ENCODE measurements at regions not wholly inside any gene's neighbourhood (a gene's known extent, or its start where the extent isn't known, plus 50 kb on each side); places are given as distances from the start of the nearest gene placed in this dataset.

DNA sequence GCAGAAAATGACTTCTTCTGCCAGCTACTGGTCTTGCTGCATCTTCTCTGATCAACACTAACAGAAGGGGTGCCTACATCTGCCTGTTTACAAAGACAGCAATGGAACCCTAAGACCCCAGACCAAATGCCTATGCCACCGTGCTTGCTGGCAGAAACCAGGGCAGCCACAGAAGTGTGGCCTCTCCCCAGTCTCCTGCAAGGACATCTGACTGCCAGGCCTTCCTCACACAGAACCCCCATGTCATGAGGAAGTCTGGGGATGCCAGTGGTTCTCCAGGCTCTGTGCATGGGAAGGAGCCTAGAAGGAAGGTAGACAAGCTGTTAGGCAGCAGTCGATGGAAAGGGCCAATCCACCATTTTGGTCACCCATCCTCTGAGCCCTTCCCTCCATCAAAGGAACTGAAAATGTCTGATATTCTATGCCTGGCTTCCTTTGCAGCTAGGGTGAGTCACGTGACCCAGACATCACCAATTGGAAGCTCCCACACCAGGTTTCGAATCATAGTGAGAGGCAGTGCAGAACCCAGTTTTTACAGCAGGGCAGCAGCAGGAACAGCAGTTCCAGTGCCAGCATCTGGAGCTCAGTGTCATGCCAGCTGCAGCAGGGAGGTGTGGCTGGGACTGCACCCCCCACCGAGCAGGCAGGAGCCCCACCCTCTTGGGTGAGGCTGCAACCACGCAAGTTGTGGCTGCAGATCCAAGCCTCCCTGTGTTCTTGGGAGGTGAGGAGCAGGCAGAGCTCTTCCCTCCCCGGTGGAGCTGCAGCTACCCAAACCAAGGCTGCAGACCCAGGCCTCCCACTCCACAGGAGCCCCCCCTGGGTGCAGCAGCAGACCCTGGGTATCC lies 123.4 kb downstream of the OLFM1 start:
- no peak for FAIRE-seq
- H4K20me1 ChIP-seq (ENCODE audit: control insufficient read depth, extremely low read depth, insufficient read depth, low read length): no peaks in the 10 kb centered on the region
- no peak overlapping the region for H3K4me3 ChIP-seq (ENCODE audit: control insufficient read depth in 2 of 3, extremely low read depth in 1 of 3, insufficient read depth in 2 of 3, low read depth in 1 of 3, low read length in 3 of 3)

GRCh38 chr9:135211524-135211890 lies 124.0 kb downstream of the OLFM1 start:
- dilution Hi-C loops (cut with MboI; ENCODE audit: extremely low pct_ligation_motif_present, low sequenced_read_pairs): no loop called here
- Histone ChIP-seq H3K4me3 (ENCODE audit: control insufficient read depth in 2 of 3, extremely low read depth in 1 of 3, insufficient read depth in 2 of 3, low read depth in 1 of 3, low read length in 3 of 3) (no peak overlapping the region), H3K9me3 (ENCODE audit: control insufficient read depth, low read depth, low read length) (peaks cover 4% of the 10 kb centered on the region), H3K27ac (ENCODE audit: control insufficient read depth, insufficient read depth, low read length) (no peak overlapping the region), H3K27me3 (ENCODE audit: control insufficient read depth, extremely low read depth, insufficient read depth, low read length) (peaks cover 9% of the 10 kb centered on the region), H3K4me1 (ENCODE audit: control insufficient read depth, extremely low read depth, insufficient read depth, low read length) (no peaks in the 10 kb centered on the region), H3K79me2 (ENCODE audit: control insufficient read depth, insufficient read depth, low read length) (no peaks in the 10 kb centered on the region), H3K36me3 (ENCODE audit: control insufficient read depth in 2 of 2, extremely low read depth in 1 of 2, insufficient read depth in 2 of 2, low read length in 2 of 2) (no peaks in the 10 kb centered on the region), H3K9ac (ENCODE audit: control insufficient read depth, extremely low read depth, insufficient read depth, low read length) (no peak overlapping the region), H3K9me1 (ENCODE audit: control insufficient read depth, extremely low read depth, insufficient read depth, low read length) (no peaks in the 10 kb centered on the region), H4K20me1 (ENCODE audit: control insufficient read depth, extremely low read depth, insufficient read depth, low read length) (no peaks in the 10 kb centered on the region), H2AFZ (ENCODE audit: control insufficient read depth, low read length) (no peak overlapping the region), H3K4me2 (ENCODE audit: control insufficient read depth, extremely low read depth, insufficient read depth, low read depth, low read length) (no peak overlapping the region)
- TF ChIP-seq CTCF (optimal IDR thresholded peaks at IDR 0.05 in 1 of 3, IDR thresholded peaks at IDR 0.05 in 1 of 3, conservative IDR thresholded peaks at IDR 0.05 in 1 of 3; ENCODE audit: extremely low read depth in 1 of 3, insufficient read depth in 2 of 3, low read length in 3 of 3): no peak
- TF ChIP-seq EZH2 (IDR thresholded peaks at IDR 0.05; ENCODE audit: low read length): no peak
- no peak for FAIRE-seq
- DNase-seq (ENCODE audit: low read depth, low spot score): no peak

More for the DNA sequence above, 123.4 kb downstream of the OLFM1 start:
- Histone ChIP-seq H3K27me3 (ENCODE audit: control insufficient read depth, extremely low read depth, insufficient read depth, low read length) (peaks cover 3% of the 10 kb centered on the region), H3K4me1 (ENCODE audit: control insufficient read depth, extremely low read depth, insufficient read depth, low read length) (no peaks in the 10 kb centered on the region), H3K27ac (ENCODE audit: control insufficient read depth, insufficient read depth, low read length) (no peak overlapping the region), H3K9me3 (ENCODE audit: control insufficient read depth, low read depth, low read length) (peaks cover 4% of the 10 kb centered on the region), H2AFZ (ENCODE audit: control insufficient read depth, low read length) (no peak overlapping the region), H3K79me2 (ENCODE audit: control insufficient read depth, insufficient read depth, low read length) (no peaks in the 10 kb centered on the region), H3K4me2 (ENCODE audit: control insufficient read depth, extremely low read depth, insufficient read depth, low read depth, low read length) (no peak overlapping the region), H3K9ac (ENCODE audit: control insufficient read depth, extremely low read depth, insufficient read depth, low read length) (no peak overlapping the region), H3K9me1 (ENCODE audit: control insufficient read depth, extremely low read depth, insufficient read depth, low read length) (no peaks in the 10 kb centered on the region), H3K36me3 (ENCODE audit: control insufficient read depth in 2 of 2, extremely low read depth in 1 of 2, insufficient read depth in 2 of 2, low read length in 2 of 2) (no peaks in the 10 kb centered on the region)
- no peak for TF ChIP-seq CTCF (optimal IDR thresholded peaks at IDR 0.05 in 1 of 3, IDR thresholded peaks at IDR 0.05 in 1 of 3, conservative IDR thresholded peaks at IDR 0.05 in 1 of 3; ENCODE audit: extremely low read depth in 1 of 3, insufficient read depth in 2 of 3, low read length in 3 of 3)
- no peak for TF ChIP-seq EZH2 (IDR thresholded peaks at IDR 0.05; ENCODE audit: low read length)
- dilution Hi-C loops (cut with MboI; ENCODE audit: extremely low pct_ligation_motif_present, low sequenced_read_pairs): no loop called here
- no peak for DNase-seq (ENCODE audit: low read depth, low spot score)

Data from keratinocyte (primary cell).